Neural crest cell (in vitro differentiated cells): ENCODE measurements at regions not wholly inside any gene's neighbourhood (a gene's known extent, or its start where the extent isn't known, plus 50 kb on each side); places are given as distances from the start of the nearest gene placed in this dataset.

Experiments used
- DNase-seq: peaks from one replicate; pipeline ENCODE4 v3.0.0; 2021; ENCODE audit warnings: low read depth, mixed read lengths, low spot score
- H3K27ac Mint-ChIP-seq: one replicate; pipeline ENCODE4 v1.8.0; 2021; ENCODE audit warnings: mild to moderate bottlenecking, mixed read lengths; ENCODE audit not compliant: unreplicated experiment
- H3K27me3 Mint-ChIP-seq: 2 replicates; pipeline ENCODE4 v1.8.0; 2021; ENCODE audit warnings: low read depth, mild to moderate bottlenecking, mixed read lengths
- H3K36me3 Mint-ChIP-seq: 2 replicates; pipeline ENCODE4 v1.8.0; 2021; ENCODE audit warnings: low read depth, mild to moderate bottlenecking, mixed read lengths
- H3K4me1 Mint-ChIP-seq: 2 replicates; pipeline ENCODE4 v1.8.0; 2021; ENCODE audit warnings: mixed read lengths
- H3K4me3 Mint-ChIP-seq: one replicate; pipeline ENCODE4 v1.8.0; 2021; ENCODE audit warnings: mild to moderate bottlenecking, mixed read lengths
- H3K9me3 Mint-ChIP-seq: 2 replicates; pipeline ENCODE4 v1.8.0; 2021; ENCODE audit warnings: mixed read lengths
- TF ChIP-seq, protein P1 (sequence below): fragments of 200-600 bp; sonication (generic); conservative IDR thresholded peaks from 2 replicates; pipeline ENCODE4 v1.5.0; 2021; ENCODE audit warnings: antibody characterized with exemption, mild to moderate bottlenecking

DNA sequence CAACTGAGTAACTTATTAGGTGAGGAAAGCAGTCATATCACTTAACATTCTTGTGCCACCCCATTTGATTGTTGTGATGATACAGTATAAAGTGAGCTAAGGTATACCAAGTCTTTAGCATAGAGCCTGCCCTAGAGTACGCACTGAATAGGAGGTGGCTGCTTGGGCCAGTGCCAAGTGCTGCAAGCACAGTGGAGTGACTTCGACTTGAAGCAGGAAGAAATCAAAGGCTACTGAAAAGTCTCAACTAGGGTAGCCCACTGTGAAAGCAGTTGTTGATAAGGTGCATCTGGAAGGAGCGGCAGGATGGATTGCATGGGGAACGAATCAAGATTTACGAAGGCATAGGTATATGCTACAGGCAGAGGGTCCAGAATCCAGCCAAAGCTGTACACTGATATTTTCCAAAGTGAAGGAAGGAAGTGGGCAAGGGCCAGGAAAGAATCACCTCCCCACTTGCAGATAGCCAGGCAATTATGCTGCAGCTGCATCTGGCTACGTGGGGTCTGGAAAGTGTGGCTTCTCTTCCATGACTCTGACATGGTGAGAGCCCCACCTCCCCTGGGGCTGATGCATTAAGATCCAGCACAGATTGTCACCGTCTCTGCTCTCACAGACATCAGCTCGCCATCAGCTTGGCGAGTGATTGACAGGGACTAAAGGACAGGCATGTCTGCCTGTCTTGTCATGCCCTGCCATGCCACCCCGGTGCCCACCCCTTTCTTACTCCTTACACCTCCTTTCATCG is 287.0 kb upstream of the PLXNA2 start:
- no peaks in the 10 kb centered on the region for H3K9me3 Mint-ChIP-seq
- no peak overlapping the region for H3K27ac Mint-ChIP-seq
- TF ChIP-seq, protein P1, sequence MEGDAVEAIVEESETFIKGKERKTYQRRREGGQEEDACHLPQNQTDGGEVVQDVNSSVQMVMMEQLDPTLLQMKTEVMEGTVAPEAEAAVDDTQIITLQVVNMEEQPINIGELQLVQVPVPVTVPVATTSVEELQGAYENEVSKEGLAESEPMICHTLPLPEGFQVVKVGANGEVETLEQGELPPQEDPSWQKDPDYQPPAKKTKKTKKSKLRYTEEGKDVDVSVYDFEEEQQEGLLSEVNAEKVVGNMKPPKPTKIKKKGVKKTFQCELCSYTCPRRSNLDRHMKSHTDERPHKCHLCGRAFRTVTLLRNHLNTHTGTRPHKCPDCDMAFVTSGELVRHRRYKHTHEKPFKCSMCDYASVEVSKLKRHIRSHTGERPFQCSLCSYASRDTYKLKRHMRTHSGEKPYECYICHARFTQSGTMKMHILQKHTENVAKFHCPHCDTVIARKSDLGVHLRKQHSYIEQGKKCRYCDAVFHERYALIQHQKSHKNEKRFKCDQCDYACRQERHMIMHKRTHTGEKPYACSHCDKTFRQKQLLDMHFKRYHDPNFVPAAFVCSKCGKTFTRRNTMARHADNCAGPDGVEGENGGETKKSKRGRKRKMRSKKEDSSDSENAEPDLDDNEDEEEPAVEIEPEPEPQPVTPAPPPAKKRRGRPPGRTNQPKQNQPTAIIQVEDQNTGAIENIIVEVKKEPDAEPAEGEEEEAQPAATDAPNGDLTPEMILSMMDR: no peak
- no peak for DNase-seq
- H3K4me3 Mint-ChIP-seq: no peak overlapping the region
- peaks cover 35% of the 10 kb centered on the region for H3K4me1 Mint-ChIP-seq
- H3K27me3 Mint-ChIP-seq: peaks cover 14% of the 10 kb centered on the region
- H3K36me3 Mint-ChIP-seq: no peaks in the 10 kb centered on the region

DNA sequence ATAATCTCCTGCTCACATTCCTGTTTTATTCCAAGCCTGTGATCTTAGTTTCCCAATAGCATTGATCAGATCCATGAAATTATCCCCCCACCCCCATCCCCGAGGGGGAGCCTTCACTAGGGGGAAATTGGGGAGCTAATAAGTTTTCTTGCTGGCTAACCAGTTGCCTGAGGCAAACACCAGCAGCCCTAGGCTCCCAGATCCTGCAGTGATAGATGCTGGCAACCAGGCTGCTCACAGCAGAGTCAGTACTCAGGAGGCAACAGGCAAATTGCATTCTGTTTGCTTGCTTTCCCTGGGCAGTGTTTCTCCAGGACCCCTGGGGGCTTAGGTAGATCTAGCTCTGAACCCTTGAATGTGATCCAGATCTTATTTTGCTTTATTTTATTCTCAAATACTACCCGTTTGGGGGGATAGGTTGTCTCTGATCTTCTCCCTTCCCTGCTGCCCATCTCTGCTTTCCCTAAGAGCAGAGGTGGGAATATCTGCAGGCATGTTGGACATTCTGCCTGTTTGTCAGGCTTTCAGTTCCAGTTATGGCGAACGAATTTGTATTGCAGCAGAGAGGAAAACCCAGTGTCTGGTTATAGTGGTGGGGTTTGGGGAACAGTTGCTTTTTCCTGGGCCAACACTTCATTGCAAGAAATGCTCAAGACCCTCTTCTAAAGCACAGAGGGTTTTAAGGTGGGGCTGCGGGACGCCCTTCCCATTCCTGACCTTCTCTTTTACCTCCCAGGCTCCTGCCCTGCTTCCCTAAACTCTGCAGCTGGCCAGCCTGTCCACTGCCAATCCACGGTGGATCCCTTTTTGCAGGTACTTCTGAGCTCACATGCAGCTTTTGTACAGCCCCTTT is 289.8 kb upstream of the PLXNA2 start:
- peak overlapping the region; percentile 17 for H3K27ac Mint-ChIP-seq
- H3K4me1 Mint-ChIP-seq: peaks cover 49% of the 10 kb centered on the region
- H3K4me3 Mint-ChIP-seq: no peak overlapping the region

DNA sequence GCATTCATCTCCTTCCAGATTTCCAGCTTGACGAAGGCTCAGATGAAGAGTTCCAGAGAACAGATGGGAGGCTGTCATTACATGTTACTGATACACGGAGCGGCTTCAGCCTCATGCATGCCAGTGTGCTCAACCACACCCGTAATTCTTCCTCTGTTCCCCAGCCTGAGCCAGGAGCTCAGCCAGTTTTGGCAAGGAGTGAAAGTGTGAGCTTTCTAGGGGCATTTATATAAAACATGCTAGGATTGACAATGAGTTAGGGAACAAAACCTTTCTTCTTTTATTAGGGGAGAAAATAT is 290.4 kb upstream of the PLXNA2 start:
- no peak for DNase-seq

More for the DNA sequence above, 289.8 kb upstream of the PLXNA2 start:
- Mint-ChIP-seq H3K36me3 (no peaks in the 10 kb centered on the region), H3K9me3 (no peaks in the 10 kb centered on the region), H3K27me3 (peaks cover 13% of the 10 kb centered on the region)
- DNase-seq: no peak
- TF ChIP-seq, protein P1: no peak

DNA sequence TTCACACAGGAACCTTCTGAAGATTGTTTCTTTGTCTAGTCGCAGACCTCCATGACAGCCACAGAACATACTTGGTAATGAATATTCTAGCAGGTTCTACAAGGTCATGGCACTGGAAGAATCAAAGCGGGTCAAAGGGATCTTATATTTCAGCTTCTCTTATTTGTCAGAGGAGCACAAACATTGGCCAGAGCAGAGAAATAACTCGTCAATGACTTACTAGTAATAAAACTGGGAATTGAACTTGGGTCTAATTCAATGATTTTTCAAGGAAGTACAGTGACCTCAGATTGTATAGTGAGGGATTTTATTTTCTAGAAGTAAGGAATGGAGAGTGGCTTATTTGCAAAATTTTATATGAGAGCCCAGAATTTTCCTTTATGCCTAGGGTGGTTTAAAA is 290.8 kb upstream of the PLXNA2 start:
- Mint-ChIP-seq H3K4me3 (no peak overlapping the region), H3K36me3 (no peaks in the 10 kb centered on the region), H3K27me3 (peaks cover 16% of the 10 kb centered on the region), H3K27ac (no peak overlapping the region), H3K9me3 (no peaks in the 10 kb centered on the region), H3K4me1 (peaks cover 46% of the 10 kb centered on the region)
- TF ChIP-seq, protein P1: no peak
- no peak for DNase-seq

More for the DNA sequence above, 290.4 kb upstream of the PLXNA2 start:
- TF ChIP-seq, protein P1: no peak
- peak overlapping the region; percentile 17 for H3K27ac Mint-ChIP-seq
- H3K4me1 Mint-ChIP-seq: peaks cover 46% of the 10 kb centered on the region
- no peak overlapping the region for H3K4me3 Mint-ChIP-seq
- no peaks in the 10 kb centered on the region for H3K36me3 Mint-ChIP-seq
- peaks cover 14% of the 10 kb centered on the region for H3K27me3 Mint-ChIP-seq
- no peaks in the 10 kb centered on the region for H3K9me3 Mint-ChIP-seq

DNA sequence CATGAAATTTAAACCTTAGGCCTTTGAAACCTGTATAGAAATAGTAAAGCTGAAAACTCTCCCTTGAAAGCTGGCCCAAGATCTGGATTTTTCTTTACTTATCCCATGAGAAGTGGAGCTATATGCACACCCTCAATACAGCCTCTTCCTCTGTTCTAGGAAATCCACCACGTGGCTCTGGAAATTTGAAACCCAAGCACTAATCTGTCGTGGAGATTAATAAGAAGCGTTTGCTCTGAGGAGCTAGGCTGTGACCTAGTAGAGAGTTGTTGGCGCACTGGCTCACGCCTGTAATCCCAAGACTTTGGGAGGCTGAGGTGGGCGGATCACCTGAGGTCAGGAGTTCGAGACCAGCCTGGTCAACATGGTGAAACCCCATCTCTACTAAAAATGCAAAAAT is 291.3 kb upstream of the PLXNA2 start:
- no peaks in the 10 kb centered on the region for H3K36me3 Mint-ChIP-seq
- TF ChIP-seq, protein P1: no peak
- no peak for DNase-seq
- H3K4me3 Mint-ChIP-seq: no peak overlapping the region
- H3K27me3 Mint-ChIP-seq: peaks cover 16% of the 10 kb centered on the region
- no peaks in the 10 kb centered on the region for H3K9me3 Mint-ChIP-seq
- no peak overlapping the region for H3K27ac Mint-ChIP-seq
- peaks cover 46% of the 10 kb centered on the region for H3K4me1 Mint-ChIP-seq
